ENCODE measurements at regions not wholly inside any gene's neighbourhood (a gene's known extent, or its start where the extent isn't known, plus 50 kb on each side); places are given as distances from the start of the nearest gene placed in this dataset.

- Histone ChIP-seq H3K9me3 (ENCODE audit: control insufficient read depth, low read length) (peaks cover 2% of the 10 kb centered on the region), H3K4me1 (ENCODE audit: control insufficient read depth, insufficient read depth, low read depth, low read length) (no peaks in the 10 kb centered on the region), H2BK120ac (ENCODE audit: low read depth, low read length) (no peak overlapping the region), H3K9ac (ENCODE audit: low read length) (no peak overlapping the region), H3K27me3 (ENCODE audit: control insufficient read depth in 1 of 2, insufficient read depth in 1 of 2, low read length in 2 of 2) (no peaks in the 10 kb centered on the region), H3K27ac (ENCODE audit: low read length, poor library complexity, severe bottlenecking) (no peak overlapping the region), H3K36me3 (ENCODE audit: control insufficient read depth in 1 of 2, insufficient read depth in 2 of 2, low read depth in 1 of 2, low read length in 2 of 2) (no peaks in the 10 kb centered on the region), H3K79me1 (replicated peaks; ENCODE audit: low read length, poor library complexity, severe bottlenecking) (no peaks in the 10 kb centered on the region), H3K23ac (ENCODE audit: low read length in 2 of 2) (no peak overlapping the region), H4K8ac (ENCODE audit: low read length) (no peak overlapping the region), H2BK12ac (ENCODE audit: low read length in 2 of 2) (no peak overlapping the region), H3K14ac (ENCODE audit: low read length in 2 of 2) (no peak overlapping the region), H3K4ac (ENCODE audit: low read depth in 1 of 2, low read length in 2 of 2) (no peak overlapping the region), H4K91ac (ENCODE audit: low read length) (no peak overlapping the region), H2AFZ (ENCODE audit: low read depth, low read length) (no peak overlapping the region), H3K4me3 (ENCODE audit: insufficient read depth in 1 of 2, low read depth in 1 of 2, low read length in 2 of 2) (no peak overlapping the region), H3K4me2 (ENCODE audit: low read length, poor library complexity, severe bottlenecking) (no peak overlapping the region), H2BK15ac (ENCODE audit: low read depth, poor library complexity, severe bottlenecking) (no peak overlapping the region), H3K18ac (ENCODE audit: low read depth in 1 of 2, low read length in 2 of 2) (no peak overlapping the region), H2BK5ac (ENCODE audit: low read depth, low read length, poor library complexity, severe bottlenecking) (no peak overlapping the region), H2AK5ac (ENCODE audit: low read length, severe bottlenecking) (no peak overlapping the region)
- 35% methylated on average over 2 of the region's 2 CpGs for WGBS
- DNase-seq = no peak
These were observed 1187.8 kb upstream of the TMEFF2 start for GRCh38 chr2:193382583-193382982.

GRCh38 chr2:193377789-193378188 lies 1183.1 kb upstream of the TMEFF2 start:
- Histone ChIP-seq H4K91ac (ENCODE audit: low read length) (no peak overlapping the region), H3K14ac (ENCODE audit: low read length in 2 of 2) (no peak overlapping the region), H2BK15ac (ENCODE audit: low read depth, poor library complexity, severe bottlenecking) (no peak overlapping the region), H3K4me1 (ENCODE audit: control insufficient read depth, insufficient read depth, low read depth, low read length) (no peaks in the 10 kb centered on the region), H3K9ac (ENCODE audit: low read length) (no peak overlapping the region), H3K36me3 (ENCODE audit: control insufficient read depth in 1 of 2, insufficient read depth in 2 of 2, low read depth in 1 of 2, low read length in 2 of 2) (no peaks in the 10 kb centered on the region), H3K4me3 (ENCODE audit: insufficient read depth in 1 of 2, low read depth in 1 of 2, low read length in 2 of 2) (no peak overlapping the region), H3K4me2 (ENCODE audit: low read length, poor library complexity, severe bottlenecking) (no peak overlapping the region), H3K4ac (ENCODE audit: low read depth in 1 of 2, low read length in 2 of 2) (no peak overlapping the region), H2BK12ac (ENCODE audit: low read length in 2 of 2) (no peak overlapping the region), H2BK120ac (ENCODE audit: low read depth, low read length) (no peak overlapping the region), H3K27me3 (ENCODE audit: control insufficient read depth in 1 of 2, insufficient read depth in 1 of 2, low read length in 2 of 2) (no peaks in the 10 kb centered on the region), H3K18ac (ENCODE audit: low read depth in 1 of 2, low read length in 2 of 2) (no peak overlapping the region), H2BK5ac (ENCODE audit: low read depth, low read length, poor library complexity, severe bottlenecking) (no peak overlapping the region), H2AFZ (ENCODE audit: low read depth, low read length) (no peak overlapping the region), H3K79me1 (replicated peaks; ENCODE audit: low read length, poor library complexity, severe bottlenecking) (no peaks in the 10 kb centered on the region), H2AK5ac (ENCODE audit: low read length, severe bottlenecking) (no peak overlapping the region), H3K23ac (ENCODE audit: low read length in 2 of 2) (no peak overlapping the region), H4K8ac (ENCODE audit: low read length) (no peak overlapping the region), H3K9me3 (ENCODE audit: control insufficient read depth, low read length) (peaks cover 2% of the 10 kb centered on the region), H3K27ac (ENCODE audit: low read length, poor library complexity, severe bottlenecking) (no peak overlapping the region)
- no peak for DNase-seq

- H3K4me2 ChIP-seq (ENCODE audit: low read length, poor library complexity, severe bottlenecking) = no peak overlapping the region
- H3K18ac ChIP-seq (ENCODE audit: low read depth in 1 of 2, low read length in 2 of 2) = no peak overlapping the region
- no peak overlapping the region for H2BK5ac ChIP-seq (ENCODE audit: low read depth, low read length, poor library complexity, severe bottlenecking)
- H2BK12ac ChIP-seq (ENCODE audit: low read length in 2 of 2) = no peak overlapping the region
- no peaks in the 10 kb centered on the region for H3K4me1 ChIP-seq (ENCODE audit: control insufficient read depth, insufficient read depth, low read depth, low read length)
- DNase-seq = no peak
- WGBS = no CpG with 5 or more reads among the region's 3 CpGs
- H3K23ac ChIP-seq (ENCODE audit: low read length in 2 of 2) = no peak overlapping the region
- no peak overlapping the region for H3K4ac ChIP-seq (ENCODE audit: low read depth in 1 of 2, low read length in 2 of 2)
- H2AFZ ChIP-seq (ENCODE audit: low read depth, low read length) = no peak overlapping the region
- H3K79me1 ChIP-seq (replicated peaks; ENCODE audit: low read length, poor library complexity, severe bottlenecking) = no peaks in the 10 kb centered on the region
- no peaks in the 10 kb centered on the region for H3K27me3 ChIP-seq (ENCODE audit: control insufficient read depth in 1 of 2, insufficient read depth in 1 of 2, low read length in 2 of 2)
- no peak overlapping the region for H4K8ac ChIP-seq (ENCODE audit: low read length)
- H3K9me3 ChIP-seq (ENCODE audit: control insufficient read depth, low read length) = no peaks in the 10 kb centered on the region
- no peak overlapping the region for H3K27ac ChIP-seq (ENCODE audit: low read length, poor library complexity, severe bottlenecking)
- no peak overlapping the region for H2AK5ac ChIP-seq (ENCODE audit: low read length, severe bottlenecking)
- no peak overlapping the region for H4K91ac ChIP-seq (ENCODE audit: low read length)
- no peak overlapping the region for H2BK120ac ChIP-seq (ENCODE audit: low read depth, low read length)
- no peaks in the 10 kb centered on the region for H3K36me3 ChIP-seq (ENCODE audit: control insufficient read depth in 1 of 2, insufficient read depth in 2 of 2, low read depth in 1 of 2, low read length in 2 of 2)
- H3K9ac ChIP-seq (ENCODE audit: low read length) = no peak overlapping the region
- H3K4me3 ChIP-seq (ENCODE audit: insufficient read depth in 1 of 2, low read depth in 1 of 2, low read length in 2 of 2) = no peak overlapping the region
- no peak overlapping the region for H2BK15ac ChIP-seq (ENCODE audit: low read depth, poor library complexity, severe bottlenecking)
- no peak overlapping the region for H3K14ac ChIP-seq (ENCODE audit: low read length in 2 of 2)
These were observed 1178.4 kb upstream of the TMEFF2 start for GRCh38 chr2:193373120-193373519.

GRCh38 chr2:193371200-193371599 lies 1176.5 kb upstream of the TMEFF2 start:
- no peak overlapping the region for H2BK5ac ChIP-seq (ENCODE audit: low read depth, low read length, poor library complexity, severe bottlenecking)
- WGBS = 71% methylated on average over 4 of the region's 7 CpGs
- no peak overlapping the region for H3K23ac ChIP-seq (ENCODE audit: low read length in 2 of 2)
- no peak overlapping the region for H2BK120ac ChIP-seq (ENCODE audit: low read depth, low read length)
- H2BK12ac ChIP-seq (ENCODE audit: low read length in 2 of 2) = no peak overlapping the region
- H3K4me2 ChIP-seq (ENCODE audit: low read length, poor library complexity, severe bottlenecking) = no peak overlapping the region
- DNase-seq = no peak
- H3K4me3 ChIP-seq (ENCODE audit: insufficient read depth in 1 of 2, low read depth in 1 of 2, low read length in 2 of 2) = no peak overlapping the region
- no peak overlapping the region for H2AFZ ChIP-seq (ENCODE audit: low read depth, low read length)
- H3K27me3 ChIP-seq (ENCODE audit: control insufficient read depth in 1 of 2, insufficient read depth in 1 of 2, low read length in 2 of 2) = no peaks in the 10 kb centered on the region
- no peaks in the 10 kb centered on the region for H3K79me1 ChIP-seq (replicated peaks; ENCODE audit: low read length, poor library complexity, severe bottlenecking)
- no peak overlapping the region for H4K91ac ChIP-seq (ENCODE audit: low read length)
- no peaks in the 10 kb centered on the region for H3K36me3 ChIP-seq (ENCODE audit: control insufficient read depth in 1 of 2, insufficient read depth in 2 of 2, low read depth in 1 of 2, low read length in 2 of 2)
- no peak overlapping the region for H3K9ac ChIP-seq (ENCODE audit: low read length)
- H2AK5ac ChIP-seq (ENCODE audit: low read length, severe bottlenecking) = no peak overlapping the region
- H3K27ac ChIP-seq (ENCODE audit: low read length, poor library complexity, severe bottlenecking) = no peak overlapping the region
- no peak overlapping the region for H2BK15ac ChIP-seq (ENCODE audit: low read depth, poor library complexity, severe bottlenecking)
- H3K9me3 ChIP-seq (ENCODE audit: control insufficient read depth, low read length) = no peaks in the 10 kb centered on the region
- no peak overlapping the region for H4K8ac ChIP-seq (ENCODE audit: low read length)
- H3K4ac ChIP-seq (ENCODE audit: low read depth in 1 of 2, low read length in 2 of 2) = no peak overlapping the region
- H3K18ac ChIP-seq (ENCODE audit: low read depth in 1 of 2, low read length in 2 of 2) = no peak overlapping the region
- H3K14ac ChIP-seq (ENCODE audit: low read length in 2 of 2) = no peak overlapping the region
- H3K4me1 ChIP-seq (ENCODE audit: control insufficient read depth, insufficient read depth, low read depth, low read length) = no peaks in the 10 kb centered on the region
